Left ventricle myocardium inferior (tissue), 1 donor: ENCODE measurements at regions not wholly inside any gene's neighbourhood (a gene's known extent, or its start where the extent isn't known, plus 50 kb on each side); places are given as distances from the start of the nearest gene placed in this dataset.

ENCODE experiments used
- DNase-seq: peaks from one replicate; pipeline ENCODE4 v3.0.0-alpha.2; 2020
- H3K27ac ChIP-seq: fragments of 200-600 bp; replicated peaks from 2 replicates; pipeline ENCODE4 v1.8.0; 2021
- H3K27me3 ChIP-seq: fragments of 200-600 bp; 2 replicates; pipeline ENCODE4 v1.8.0; 2021; ENCODE audit warnings: low read depth
- H3K36me3 ChIP-seq: fragments of 200-600 bp; 2 replicates; pipeline ENCODE4 v1.8.0; 2021
- H3K4me1 ChIP-seq: fragments of 200-600 bp; 2 replicates; pipeline ENCODE4 v1.8.0; 2021
- H3K4me3 ChIP-seq: fragments of 200-600 bp; 2 replicates; pipeline ENCODE4 v1.8.0; 2021; ENCODE audit warnings: mild to moderate bottlenecking, moderate library complexity
- H3K9me3 ChIP-seq: fragments of 200-600 bp; replicated peaks from 2 replicates; pipeline ENCODE4 v1.8.0; 2021
- CTCF ChIP-seq: fragments of 200-600 bp; IDR thresholded peaks from 2 replicates; pipeline ENCODE4 v1.8.0; 2021; ENCODE audit warnings: antibody characterized with exemption, mild to moderate bottlenecking, borderline replicate concordance
- intact Hi-C: fragments of 100-400 bp; cut with micrococcal nuclease; formaldehyde crosslinking; loops from one replicate; pipeline ENCODE4 v1.11.0; 2022
- donor health status: DM: no; HTN: yes; CAD: no; lungs with severe emphysema.

GRCh38 chr13:87259479-87260083, 411.6 kb upstream of the SLITRK5 start:
- Histone ChIP-seq H3K36me3 (no peaks in the 10 kb centered on the region), H3K4me1 (no peaks in the 10 kb centered on the region), H3K27me3 (no peaks in the 10 kb centered on the region), H3K9me3 (peaks cover 4% of the 10 kb centered on the region), H3K4me3 (no peak overlapping the region), H3K27ac (no peak overlapping the region)
- intact Hi-C loops: no loop called here
- peak; percentile 24 for TF ChIP-seq CTCF
- no peak for DNase-seq

- Histone ChIP-seq H3K27me3 (no peaks in the 10 kb centered on the region), H3K4me3 (no peak overlapping the region), H3K4me1 (no peaks in the 10 kb centered on the region), H3K9me3 (no peaks in the 10 kb centered on the region), H3K27ac (no peak overlapping the region), H3K36me3 (no peaks in the 10 kb centered on the region)
- no peak for DNase-seq
- intact Hi-C loops: loop anchor here (5.0 kb wide), 1 partner anchor 402 kb away; no protein-coding TSS in a partner anchor
- TF ChIP-seq CTCF: peak; percentile 62
Observed at GRCh38 chr13:87274209-87274819, 396.9 kb upstream of the SLITRK5 start.

GRCh38 chr13:87280139-87280538, 391.0 kb upstream of the SLITRK5 start:
- Histone ChIP-seq H3K4me3 (no peak overlapping the region), H3K9me3 (no peaks in the 10 kb centered on the region), H3K27ac (no peak overlapping the region), H3K4me1 (no peaks in the 10 kb centered on the region), H3K36me3 (no peaks in the 10 kb centered on the region), H3K27me3 (no peaks in the 10 kb centered on the region)
- TF ChIP-seq CTCF: no peak
- no peak for DNase-seq
- intact Hi-C loops: no loop called here

GRCh38 chr13:87287721-87288120, 383.4 kb upstream of the SLITRK5 start:
- Histone ChIP-seq H3K36me3 (no peaks in the 10 kb centered on the region), H3K4me3 (no peak overlapping the region), H3K27ac (no peak overlapping the region), H3K27me3 (no peaks in the 10 kb centered on the region), H3K4me1 (no peaks in the 10 kb centered on the region), H3K9me3 (peaks cover 6% of the 10 kb centered on the region)
- intact Hi-C loops: no loop called here
- DNase-seq: no peak
- TF ChIP-seq CTCF: no peak

- TF ChIP-seq CTCF: no peak
- Histone ChIP-seq H3K27me3 (no peaks in the 10 kb centered on the region), H3K36me3 (no peaks in the 10 kb centered on the region), H3K27ac (no peak overlapping the region), H3K4me3 (no peak overlapping the region), H3K9me3 (peaks cover 3% of the 10 kb centered on the region), H3K4me1 (no peaks in the 10 kb centered on the region)
- intact Hi-C loops: no loop called here
- DNase-seq: no peak
Observed at GRCh38 chr13:87295636-87296035, 375.5 kb upstream of the SLITRK5 start.
